HG02938 (cell line): ENCODE measurements at regions not wholly inside any gene's neighbourhood (a gene's known extent, or its start where the extent isn't known, plus 50 kb on each side); places are given as distances from the start of the nearest gene placed in this dataset.

ENCODE experiments used
- ATAC-seq: cut with Tn5 transposase; IDR thresholded peaks from one replicate; pipeline ENCODE4 v1.9.1; 2021; ENCODE audit warnings: mild to moderate bottlenecking, moderate library complexity; ENCODE audit not compliant: unreplicated experiment

DNA sequence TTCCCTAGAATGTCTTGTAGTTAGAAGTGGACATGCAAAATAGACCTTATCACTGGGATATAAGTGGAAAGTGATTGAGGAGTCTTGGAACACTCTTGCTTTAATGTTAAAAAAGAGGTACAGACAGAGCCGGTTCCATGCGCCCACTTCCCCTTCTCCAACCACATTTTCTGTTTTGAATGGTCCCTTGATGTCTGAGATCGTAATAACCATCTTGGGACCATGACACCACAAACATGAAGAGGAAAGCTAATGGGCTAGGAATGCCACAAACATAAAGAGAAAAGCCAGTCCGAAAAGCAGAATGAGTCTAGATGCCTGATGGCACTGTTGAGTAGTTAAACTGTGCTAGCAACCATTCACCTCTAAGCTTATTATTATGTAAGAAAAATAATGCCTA lies 54.8 kb upstream of the SPON1 start:
- no peak for ATAC-seq

DNA sequence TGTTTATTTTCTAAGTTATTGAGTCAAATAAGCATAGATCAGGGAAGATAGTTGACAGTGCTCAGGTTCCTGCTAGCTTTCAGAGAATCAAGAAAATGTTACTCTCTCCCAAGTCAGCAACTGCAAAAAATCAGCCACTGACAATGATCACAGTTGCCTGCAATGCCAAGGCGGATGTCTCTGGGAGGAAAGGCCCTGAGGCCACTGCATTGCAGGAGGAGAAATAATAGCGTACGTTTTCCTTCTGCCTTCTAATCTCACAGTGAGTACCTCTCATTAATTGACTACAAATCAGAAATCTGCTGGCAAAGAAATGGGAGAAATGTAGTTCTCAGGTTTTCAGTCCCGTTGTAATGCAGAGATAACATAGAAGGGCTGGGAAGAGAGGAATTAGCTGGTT lies 54.0 kb upstream of the SPON1 start:
- no peak for ATAC-seq
